Suprapubic skin (tissue), 3 donors: ENCODE measurements at regions not wholly inside any gene's neighbourhood (a gene's known extent, or its start where the extent isn't known, plus 50 kb on each side); places are given as distances from the start of the nearest gene placed in this dataset.

ENCODE experiments used
- POLR2AphosphoS5 ChIP-seq, 3 donors: sonication (generic); formaldehyde crosslinking; IDR thresholded peaks; one replicate each; pipeline ENCODE4 v1.6.1; 2017; ENCODE audit warnings: antibody characterized with exemption in 3 of 3
- TF ChIP-seq, protein P1 (sequence below), 2 donors: fragments of 200-600 bp in 1 of 2; fragments of 450-650 bp in 1 of 2; sonication (generic) in 1 of 2; IDR thresholded peaks; one replicate each; pipeline ENCODE4 v1.5.1; 2016 to 2019; ENCODE audit warnings: antibody characterized with exemption in 2 of 2, mild to moderate bottlenecking in 1 of 2, moderate library complexity in 1 of 2

DNA sequence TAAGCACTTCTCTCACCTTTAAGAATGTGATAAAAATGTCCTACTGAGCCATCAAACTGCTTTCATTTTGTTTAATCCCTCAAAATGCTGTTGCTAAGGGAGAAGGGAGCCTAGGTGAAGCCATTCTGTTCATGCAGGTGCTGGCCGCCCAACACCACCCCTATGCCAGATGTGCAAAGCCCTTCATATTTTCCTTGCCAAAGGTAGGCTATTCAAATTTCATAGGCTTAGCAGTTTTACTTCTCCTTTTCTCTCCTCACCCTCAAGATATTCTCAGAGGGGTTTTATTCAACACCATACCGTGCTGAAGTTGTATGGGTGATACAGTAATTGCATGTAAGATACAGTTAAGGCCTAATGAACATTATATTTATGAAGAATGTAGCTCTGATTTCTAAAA lies 461.7 kb downstream of the GXYLT1 start:
- TF ChIP-seq, protein P1, sequence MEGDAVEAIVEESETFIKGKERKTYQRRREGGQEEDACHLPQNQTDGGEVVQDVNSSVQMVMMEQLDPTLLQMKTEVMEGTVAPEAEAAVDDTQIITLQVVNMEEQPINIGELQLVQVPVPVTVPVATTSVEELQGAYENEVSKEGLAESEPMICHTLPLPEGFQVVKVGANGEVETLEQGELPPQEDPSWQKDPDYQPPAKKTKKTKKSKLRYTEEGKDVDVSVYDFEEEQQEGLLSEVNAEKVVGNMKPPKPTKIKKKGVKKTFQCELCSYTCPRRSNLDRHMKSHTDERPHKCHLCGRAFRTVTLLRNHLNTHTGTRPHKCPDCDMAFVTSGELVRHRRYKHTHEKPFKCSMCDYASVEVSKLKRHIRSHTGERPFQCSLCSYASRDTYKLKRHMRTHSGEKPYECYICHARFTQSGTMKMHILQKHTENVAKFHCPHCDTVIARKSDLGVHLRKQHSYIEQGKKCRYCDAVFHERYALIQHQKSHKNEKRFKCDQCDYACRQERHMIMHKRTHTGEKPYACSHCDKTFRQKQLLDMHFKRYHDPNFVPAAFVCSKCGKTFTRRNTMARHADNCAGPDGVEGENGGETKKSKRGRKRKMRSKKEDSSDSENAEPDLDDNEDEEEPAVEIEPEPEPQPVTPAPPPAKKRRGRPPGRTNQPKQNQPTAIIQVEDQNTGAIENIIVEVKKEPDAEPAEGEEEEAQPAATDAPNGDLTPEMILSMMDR (IDR thresholded peaks at IDR 0.05): no peak
- TF ChIP-seq POLR2AphosphoS5 (IDR thresholded peaks at IDR 0.05): no peak
